Lower lobe of right lung (tissue), 2 donors: ENCODE measurements at regions not wholly inside any gene's neighbourhood (a gene's known extent, or its start where the extent isn't known, plus 50 kb on each side); places are given as distances from the start of the nearest gene placed in this dataset.
"Not testable (repeated sequence)": the region's sequence is repeated elsewhere in the genome, so short reads cannot be mapped to it uniquely, and the experiment has no call there.

ENCODE experiments used
- ATAC-seq, 2 donors: fragments of 200-7000 bp; cut with Tn5 transposase; one replicate each; pipeline ENCODE4 v1.9.1; 2020 to 2022; ENCODE audit warnings: mild to moderate bottlenecking in 2 of 2, moderate library complexity in 2 of 2
- DNase-seq: peaks from one replicate; pipeline ENCODE4 v3.0.0-alpha.2; 2020
- H3K27ac ChIP-seq: fragments of 200-600 bp; one replicate; pipeline ENCODE4 v1.8.0; 2022
- H3K27me3 ChIP-seq: fragments of 200-600 bp; one replicate; pipeline ENCODE4 v1.8.0; 2022; ENCODE audit warnings: low read depth
- H3K36me3 ChIP-seq: fragments of 200-600 bp; one replicate; pipeline ENCODE4 v1.8.0; 2022; ENCODE audit warnings: mild to moderate bottlenecking
- H3K4me1 ChIP-seq: fragments of 200-600 bp; one replicate; pipeline ENCODE4 v1.8.0; 2022
- H3K4me3 ChIP-seq: fragments of 200-600 bp; one replicate; pipeline ENCODE4 v1.8.0; 2022; ENCODE audit warnings: mild to moderate bottlenecking
- H3K9me3 ChIP-seq: fragments of 200-600 bp; one replicate; pipeline ENCODE4 v1.8.0; 2022
- intact Hi-C: fragments of 100-400 bp; cut with DNase I; formaldehyde crosslinking; loops from one replicate; pipeline ENCODE4 v1.11.0; 2022
- TF ChIP-seq, protein P1 (sequence below): fragments of 200-600 bp; IDR thresholded peaks from one replicate; pipeline ENCODE4 v1.8.0; 2022; ENCODE audit warnings: antibody characterized with exemption, mild to moderate bottlenecking
- donor health status: DM: no; HTN: yes; CAD: no; lungs with severe emphysema.

GRCh38 chr5:25414742-25415141, 770.0 kb upstream of the CDH10 start:
- Histone ChIP-seq H3K4me1 (no peaks in the 10 kb centered on the region), H3K27ac (no peak overlapping the region), H3K9me3 (no peaks in the 10 kb centered on the region), H3K4me3 (no peak overlapping the region), H3K36me3 (no peaks in the 10 kb centered on the region), H3K27me3 (no peaks in the 10 kb centered on the region)
- DNase-seq: no peak
- intact Hi-C loops: no loop called here
- no peak for ATAC-seq
- TF ChIP-seq, protein P1, sequence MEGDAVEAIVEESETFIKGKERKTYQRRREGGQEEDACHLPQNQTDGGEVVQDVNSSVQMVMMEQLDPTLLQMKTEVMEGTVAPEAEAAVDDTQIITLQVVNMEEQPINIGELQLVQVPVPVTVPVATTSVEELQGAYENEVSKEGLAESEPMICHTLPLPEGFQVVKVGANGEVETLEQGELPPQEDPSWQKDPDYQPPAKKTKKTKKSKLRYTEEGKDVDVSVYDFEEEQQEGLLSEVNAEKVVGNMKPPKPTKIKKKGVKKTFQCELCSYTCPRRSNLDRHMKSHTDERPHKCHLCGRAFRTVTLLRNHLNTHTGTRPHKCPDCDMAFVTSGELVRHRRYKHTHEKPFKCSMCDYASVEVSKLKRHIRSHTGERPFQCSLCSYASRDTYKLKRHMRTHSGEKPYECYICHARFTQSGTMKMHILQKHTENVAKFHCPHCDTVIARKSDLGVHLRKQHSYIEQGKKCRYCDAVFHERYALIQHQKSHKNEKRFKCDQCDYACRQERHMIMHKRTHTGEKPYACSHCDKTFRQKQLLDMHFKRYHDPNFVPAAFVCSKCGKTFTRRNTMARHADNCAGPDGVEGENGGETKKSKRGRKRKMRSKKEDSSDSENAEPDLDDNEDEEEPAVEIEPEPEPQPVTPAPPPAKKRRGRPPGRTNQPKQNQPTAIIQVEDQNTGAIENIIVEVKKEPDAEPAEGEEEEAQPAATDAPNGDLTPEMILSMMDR: no peak

DNA sequence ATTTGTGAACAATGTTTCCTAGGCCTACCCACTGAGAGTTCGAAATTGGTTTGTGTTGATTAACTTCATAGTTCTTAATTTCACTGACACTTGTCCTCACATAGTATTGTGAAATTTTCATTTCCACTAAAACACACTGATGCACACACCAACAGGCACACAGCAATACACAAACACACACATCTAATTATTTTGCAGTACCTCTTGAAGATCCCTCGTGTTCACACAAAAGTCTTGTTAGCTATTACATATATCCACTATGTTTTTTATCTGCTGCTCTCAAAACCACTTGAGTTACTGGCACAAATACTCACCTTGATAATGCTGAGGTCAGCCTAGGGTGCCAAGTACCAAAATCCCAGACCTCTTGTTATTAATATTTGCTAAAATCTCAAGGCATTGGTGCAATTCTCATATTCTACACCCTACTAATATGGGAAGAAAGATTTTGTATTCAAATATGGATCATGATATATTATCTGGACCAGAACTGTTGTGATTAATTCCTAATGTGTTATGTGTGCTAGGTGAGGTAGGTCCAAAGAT, 767.4 kb upstream of the CDH10 start:
- Histone ChIP-seq H3K27me3 (no peaks in the 10 kb centered on the region), H3K36me3 (no peaks in the 10 kb centered on the region), H3K4me3 (no peak overlapping the region), H3K4me1 (no peaks in the 10 kb centered on the region), H3K27ac (no peak overlapping the region), H3K9me3 (no peaks in the 10 kb centered on the region)
- intact Hi-C loops: no loop called here
- ATAC-seq: no peak
- TF ChIP-seq, protein P1: no peak
- DNase-seq: no peak

DNA sequence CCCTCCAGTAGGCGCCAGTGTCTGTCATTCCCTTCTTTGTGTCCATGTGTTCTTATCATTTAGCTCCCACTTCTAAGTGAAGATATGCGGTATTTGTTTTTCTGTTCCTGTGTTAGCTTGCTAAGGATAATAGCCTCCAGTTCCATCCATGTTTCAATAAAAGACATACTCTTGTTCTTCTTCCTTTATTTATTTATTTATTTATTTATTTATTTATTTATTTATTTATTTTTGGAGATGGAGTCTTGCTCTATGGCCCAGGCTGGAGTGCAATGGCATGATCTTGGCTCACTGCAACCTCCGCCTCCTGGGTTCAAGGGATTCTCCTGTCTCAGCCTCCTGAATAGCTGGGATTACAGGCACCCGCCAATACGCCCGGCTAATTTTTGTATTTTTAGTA, 762.6 kb upstream of the CDH10 start:
- DNase-seq, H3K4me3 ChIP-seq, H3K36me3 ChIP-seq, ATAC-seq, H3K4me1 ChIP-seq, H3K9me3 ChIP-seq, intact Hi-C loops, H3K27me3 ChIP-seq, H3K27ac ChIP-seq: not testable (repeated sequence)

- Histone ChIP-seq H3K4me3 (no peak overlapping the region), H3K36me3 (no peaks in the 10 kb centered on the region), H3K9me3 (no peaks in the 10 kb centered on the region), H3K27me3 (no peaks in the 10 kb centered on the region), H3K4me1 (no peaks in the 10 kb centered on the region), H3K27ac (no peak overlapping the region)
- DNase-seq: no peak
- intact Hi-C loops: no loop called here
- ATAC-seq: no peak
- TF ChIP-seq, protein P1: no peak
Measured at GRCh38 chr5:25405850-25406249, 761.1 kb upstream of the CDH10 start.

- Histone ChIP-seq H3K9me3 (no peaks in the 10 kb centered on the region), H3K27ac (no peak overlapping the region), H3K4me1 (no peaks in the 10 kb centered on the region), H3K4me3 (no peak overlapping the region), H3K27me3 (no peaks in the 10 kb centered on the region), H3K36me3 (no peaks in the 10 kb centered on the region)
- ATAC-seq (no peak), DNase-seq (no peak)
- intact Hi-C loops: no loop called here
- TF ChIP-seq, protein P1: no peak
Measured at GRCh38 chr5:25399878-25400480, 755.2 kb upstream of the CDH10 start.

- intact Hi-C loops: no loop called here
- TF ChIP-seq, protein P1: no peak
- no peaks in the 10 kb centered on the region for H3K9me3 ChIP-seq
- no peaks in the 10 kb centered on the region for H3K27me3 ChIP-seq
- no peaks in the 10 kb centered on the region for H3K36me3 ChIP-seq
- DNase-seq (no peak), ATAC-seq (no peak)
- no peaks in the 10 kb centered on the region for H3K4me1 ChIP-seq
- no peak overlapping the region for H3K4me3 ChIP-seq
- no peak overlapping the region for H3K27ac ChIP-seq
Measured at GRCh38 chr5:25393957-25394356, 749.2 kb upstream of the CDH10 start.
